Muscle layer of colon (tissue), 2 donors: ENCODE measurements at regions not wholly inside any gene's neighbourhood (a gene's known extent, or its start where the extent isn't known, plus 50 kb on each side); places are given as distances from the start of the nearest gene placed in this dataset.

ENCODE experiments used
- H3K27ac ChIP-seq: one replicate; pipeline ENCODE4 v1.7.0; 2013; ENCODE audit warnings: low read depth, mild to moderate bottlenecking, low read length, moderate library complexity
- H3K27me3 ChIP-seq, 2 donors: one replicate each; pipeline ENCODE4 v1.7.0; 2013; ENCODE audit warnings: low read length in 2 of 2, mild to moderate bottlenecking in 2 of 2; ENCODE audit not compliant: insufficient read depth in 2 of 2, control insufficient read depth in 1 of 2
- H3K36me3 ChIP-seq: one replicate; pipeline ENCODE4 v1.7.0; 2013; ENCODE audit warnings: mild to moderate bottlenecking, low read length; ENCODE audit not compliant: insufficient read depth
- H3K4me1 ChIP-seq: one replicate; pipeline ENCODE4 v1.7.0; 2013; ENCODE audit warnings: mild to moderate bottlenecking, low read length; ENCODE audit not compliant: insufficient read depth
- H3K4me3 ChIP-seq, 2 donors: one replicate each; pipeline ENCODE4 v1.7.0; 2013; ENCODE audit warnings: low read length in 2 of 2, low read depth in 1 of 2, mild to moderate bottlenecking in 1 of 2, moderate library complexity in 1 of 2
- H3K9ac ChIP-seq: one replicate; pipeline ENCODE4 v1.7.0; 2013; ENCODE audit warnings: low read length
- H3K9me3 ChIP-seq: one replicate; pipeline ENCODE4 v1.7.0; 2013; ENCODE audit warnings: mild to moderate bottlenecking, low read length
- donor health status: abdominal sarcoma.
- donor health status: Adenocarcinoma of cecum.

DNA sequence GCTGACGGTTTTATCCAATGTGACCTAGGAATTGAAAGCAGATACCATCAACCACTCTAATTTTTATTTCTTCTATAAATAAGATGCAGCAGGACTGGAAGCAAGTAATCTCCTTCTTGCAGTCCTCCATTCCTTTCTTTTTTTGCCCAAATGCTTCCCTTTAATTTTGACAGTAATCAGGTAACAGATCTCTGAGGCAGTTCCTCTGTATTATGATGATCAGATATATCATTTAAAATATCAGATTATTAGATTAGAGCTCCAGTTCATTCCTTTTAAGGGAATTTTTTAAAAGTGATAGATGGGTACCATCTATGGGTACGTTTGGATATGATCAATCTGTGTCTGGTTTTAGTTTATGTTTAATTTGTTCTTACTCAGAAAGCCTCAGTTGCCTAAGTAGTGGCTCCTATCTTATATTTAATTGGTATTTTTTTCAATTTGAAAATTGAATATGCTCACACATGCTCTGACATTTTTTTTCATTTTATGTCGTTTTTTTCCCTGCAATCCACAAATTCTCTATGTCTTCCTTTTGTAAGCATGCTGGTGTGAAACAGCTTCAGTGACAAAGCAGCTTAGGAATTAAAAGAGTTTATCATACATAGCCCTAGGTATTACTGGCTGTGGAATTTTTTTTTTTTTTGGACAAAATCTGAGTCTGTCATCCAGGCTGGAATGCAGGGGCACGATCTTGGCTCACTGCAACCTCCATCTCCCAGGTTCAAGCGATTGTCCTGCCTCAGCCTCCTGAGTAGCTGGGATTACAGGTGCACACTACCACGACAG lies 73.7 kb upstream of the ANK2 start:
- H3K27ac ChIP-seq: no peak overlapping the region
- no peaks in the 10 kb centered on the region for H3K27me3 ChIP-seq
- no peaks in the 10 kb centered on the region for H3K36me3 ChIP-seq
- H3K4me3 ChIP-seq: no peak overlapping the region
- H3K4me1 ChIP-seq: no peaks in the 10 kb centered on the region
- no peak overlapping the region for H3K9ac ChIP-seq
- H3K9me3 ChIP-seq: no peaks in the 10 kb centered on the region

DNA sequence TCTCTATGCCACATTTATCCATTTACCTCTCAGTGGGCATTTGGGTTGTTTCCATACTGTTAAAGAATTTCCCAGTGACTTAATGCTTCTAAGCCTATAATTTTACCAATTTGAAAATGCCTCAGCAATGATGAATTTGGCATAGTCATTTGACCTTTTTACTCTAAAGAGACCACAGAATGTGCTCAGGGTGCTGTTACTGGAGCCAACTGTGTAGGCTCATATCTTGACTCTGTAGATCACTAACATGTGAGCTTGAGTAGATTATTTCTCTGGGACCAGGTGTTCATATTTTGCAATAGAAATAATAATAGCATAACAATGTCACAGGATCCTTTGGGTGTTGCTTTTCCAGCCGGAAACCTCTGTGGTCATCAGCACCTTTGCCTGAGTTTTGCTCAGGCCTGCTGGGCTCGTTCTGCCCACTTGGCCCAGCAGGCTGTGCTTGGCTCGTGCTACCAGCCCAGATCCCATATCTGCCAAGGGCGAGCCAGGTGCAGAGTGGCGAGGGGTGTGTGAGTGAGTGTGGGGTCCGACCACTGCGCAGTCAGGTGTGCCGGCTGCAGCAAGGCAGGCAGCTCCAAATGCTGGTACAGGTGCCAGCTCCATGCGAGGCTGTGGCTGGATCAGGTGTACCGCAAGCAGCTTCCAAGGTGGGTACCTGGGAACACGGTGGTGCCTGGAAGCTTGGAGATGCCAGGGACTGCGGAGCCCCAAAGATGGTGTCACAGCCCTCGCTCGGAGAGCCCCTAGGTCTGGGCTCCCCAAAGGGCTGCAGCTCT lies 70.6 kb upstream of the ANK2 start:
- Histone ChIP-seq H3K27me3 (no peaks in the 10 kb centered on the region), H3K9me3 (no peaks in the 10 kb centered on the region), H3K4me1 (no peaks in the 10 kb centered on the region), H3K27ac (no peak overlapping the region), H3K36me3 (no peaks in the 10 kb centered on the region), H3K9ac (no peak overlapping the region), H3K4me3 (no peak overlapping the region)

- H3K4me3 ChIP-seq: no peak overlapping the region
- no peaks in the 10 kb centered on the region for H3K27me3 ChIP-seq
- no peaks in the 10 kb centered on the region for H3K9me3 ChIP-seq
- no peaks in the 10 kb centered on the region for H3K4me1 ChIP-seq
- no peaks in the 10 kb centered on the region for H3K36me3 ChIP-seq
- no peak overlapping the region for H3K9ac ChIP-seq
- no peak overlapping the region for H3K27ac ChIP-seq
Observed at GRCh38 chr4:112979881-112980421, 69.5 kb upstream of the ANK2 start.

- no peak overlapping the region for H3K9ac ChIP-seq
- no peak overlapping the region for H3K27ac ChIP-seq
- H3K36me3 ChIP-seq: no peaks in the 10 kb centered on the region
- no peak overlapping the region for H3K4me3 ChIP-seq
- no peaks in the 10 kb centered on the region for H3K4me1 ChIP-seq
- no peaks in the 10 kb centered on the region for H3K9me3 ChIP-seq
- no peaks in the 10 kb centered on the region for H3K27me3 ChIP-seq
Observed at GRCh38 chr4:112982680-112983079, 66.8 kb upstream of the ANK2 start.

GRCh38 chr4:112994732-112995464 lies 54.6 kb upstream of the ANK2 start:
- Histone ChIP-seq H3K27me3 (no peaks in the 10 kb centered on the region), H3K27ac (no peak overlapping the region), H3K9me3 (no peaks in the 10 kb centered on the region), H3K9ac (no peak overlapping the region), H3K4me3 (no peak overlapping the region), H3K4me1 (no peaks in the 10 kb centered on the region), H3K36me3 (no peaks in the 10 kb centered on the region)
